Muscle layer of colon (tissue), 2 donors: ENCODE measurements at regions not wholly inside any gene's neighbourhood (a gene's known extent, or its start where the extent isn't known, plus 50 kb on each side); places are given as distances from the start of the nearest gene placed in this dataset.

ENCODE experiments used
- H3K27ac ChIP-seq: one replicate; pipeline ENCODE4 v1.7.0; 2013; ENCODE audit warnings: low read depth, mild to moderate bottlenecking, low read length, moderate library complexity
- H3K27me3 ChIP-seq, 2 donors: one replicate each; pipeline ENCODE4 v1.7.0; 2013; ENCODE audit warnings: low read length in 2 of 2, mild to moderate bottlenecking in 2 of 2; ENCODE audit not compliant: insufficient read depth in 2 of 2, control insufficient read depth in 1 of 2
- H3K36me3 ChIP-seq: one replicate; pipeline ENCODE4 v1.7.0; 2013; ENCODE audit warnings: mild to moderate bottlenecking, low read length; ENCODE audit not compliant: insufficient read depth
- H3K4me1 ChIP-seq: one replicate; pipeline ENCODE4 v1.7.0; 2013; ENCODE audit warnings: mild to moderate bottlenecking, low read length; ENCODE audit not compliant: insufficient read depth
- H3K4me3 ChIP-seq, 2 donors: one replicate each; pipeline ENCODE4 v1.7.0; 2013; ENCODE audit warnings: low read length in 2 of 2, low read depth in 1 of 2, mild to moderate bottlenecking in 1 of 2, moderate library complexity in 1 of 2
- H3K9ac ChIP-seq: one replicate; pipeline ENCODE4 v1.7.0; 2013; ENCODE audit warnings: low read length
- H3K9me3 ChIP-seq: one replicate; pipeline ENCODE4 v1.7.0; 2013; ENCODE audit warnings: mild to moderate bottlenecking, low read length
- donor health status: abdominal sarcoma.
- donor health status: Adenocarcinoma of cecum.

GRCh38 chr5:26828294-26828693 is 210.1 kb downstream of the CDH9 start:
- H3K4me3 ChIP-seq: no peak overlapping the region
- no peaks in the 10 kb centered on the region for H3K36me3 ChIP-seq

DNA sequence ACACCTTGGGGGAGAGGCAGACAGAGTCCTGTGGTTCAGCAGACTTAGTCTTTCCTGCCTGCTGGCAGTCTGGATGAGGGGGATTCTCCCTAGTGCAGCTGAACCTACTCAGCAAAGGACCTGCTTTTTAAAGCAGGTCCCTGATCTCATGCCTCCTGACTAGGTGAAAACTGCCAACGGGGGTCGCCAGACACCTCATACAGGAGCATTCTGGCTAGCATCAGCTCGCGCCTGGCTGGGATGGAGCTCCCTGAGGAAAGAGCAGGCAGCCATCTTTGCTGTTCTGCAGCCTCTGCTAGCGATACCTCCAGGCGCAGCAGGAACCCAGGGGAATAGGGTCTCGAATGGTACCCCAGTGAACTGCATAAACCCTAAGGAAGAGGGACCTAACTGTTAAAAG is 225.2 kb downstream of the CDH9 start:
- H3K36me3 ChIP-seq: no peaks in the 10 kb centered on the region
- H3K27ac ChIP-seq: no peak overlapping the region
- H3K9me3 ChIP-seq: no peaks in the 10 kb centered on the region
- no peaks in the 10 kb centered on the region for H3K4me1 ChIP-seq
- H3K27me3 ChIP-seq: no peaks in the 10 kb centered on the region
- no peak overlapping the region for H3K9ac ChIP-seq
- H3K4me3 ChIP-seq: no peak overlapping the region

More at GRCh38 chr5:26828294-26828693, 210.1 kb downstream of the CDH9 start:
- Histone ChIP-seq H3K9me3 (no peaks in the 10 kb centered on the region), H3K4me1 (no peaks in the 10 kb centered on the region), H3K9ac (no peak overlapping the region), H3K27ac (no peak overlapping the region), H3K27me3 (no peaks in the 10 kb centered on the region)

DNA sequence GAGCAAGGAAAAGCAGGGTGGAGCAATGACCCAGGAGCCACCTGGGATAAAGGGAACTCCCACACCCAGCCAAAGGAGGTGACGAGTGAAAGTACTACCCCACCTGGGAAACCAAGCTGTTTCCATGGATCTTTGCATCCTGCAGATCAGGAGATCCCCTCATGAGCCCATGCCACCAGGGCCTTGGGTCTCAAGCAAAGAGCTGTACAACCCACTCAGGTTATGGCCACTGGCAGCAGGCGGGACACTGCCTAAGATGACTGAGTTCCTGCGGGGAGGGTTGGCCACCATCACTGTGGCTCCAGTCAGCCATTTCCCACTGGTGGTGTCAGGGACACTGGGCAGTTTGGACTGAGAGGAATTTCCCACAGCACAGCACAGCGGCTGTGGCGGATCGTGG is 225.7 kb downstream of the CDH9 start:
- no peaks in the 10 kb centered on the region for H3K4me1 ChIP-seq
- no peak overlapping the region for H3K27ac ChIP-seq
- no peak overlapping the region for H3K4me3 ChIP-seq
- no peak overlapping the region for H3K9ac ChIP-seq
- H3K9me3 ChIP-seq: no peaks in the 10 kb centered on the region
- H3K36me3 ChIP-seq: no peaks in the 10 kb centered on the region
- H3K27me3 ChIP-seq: no peaks in the 10 kb centered on the region

DNA sequence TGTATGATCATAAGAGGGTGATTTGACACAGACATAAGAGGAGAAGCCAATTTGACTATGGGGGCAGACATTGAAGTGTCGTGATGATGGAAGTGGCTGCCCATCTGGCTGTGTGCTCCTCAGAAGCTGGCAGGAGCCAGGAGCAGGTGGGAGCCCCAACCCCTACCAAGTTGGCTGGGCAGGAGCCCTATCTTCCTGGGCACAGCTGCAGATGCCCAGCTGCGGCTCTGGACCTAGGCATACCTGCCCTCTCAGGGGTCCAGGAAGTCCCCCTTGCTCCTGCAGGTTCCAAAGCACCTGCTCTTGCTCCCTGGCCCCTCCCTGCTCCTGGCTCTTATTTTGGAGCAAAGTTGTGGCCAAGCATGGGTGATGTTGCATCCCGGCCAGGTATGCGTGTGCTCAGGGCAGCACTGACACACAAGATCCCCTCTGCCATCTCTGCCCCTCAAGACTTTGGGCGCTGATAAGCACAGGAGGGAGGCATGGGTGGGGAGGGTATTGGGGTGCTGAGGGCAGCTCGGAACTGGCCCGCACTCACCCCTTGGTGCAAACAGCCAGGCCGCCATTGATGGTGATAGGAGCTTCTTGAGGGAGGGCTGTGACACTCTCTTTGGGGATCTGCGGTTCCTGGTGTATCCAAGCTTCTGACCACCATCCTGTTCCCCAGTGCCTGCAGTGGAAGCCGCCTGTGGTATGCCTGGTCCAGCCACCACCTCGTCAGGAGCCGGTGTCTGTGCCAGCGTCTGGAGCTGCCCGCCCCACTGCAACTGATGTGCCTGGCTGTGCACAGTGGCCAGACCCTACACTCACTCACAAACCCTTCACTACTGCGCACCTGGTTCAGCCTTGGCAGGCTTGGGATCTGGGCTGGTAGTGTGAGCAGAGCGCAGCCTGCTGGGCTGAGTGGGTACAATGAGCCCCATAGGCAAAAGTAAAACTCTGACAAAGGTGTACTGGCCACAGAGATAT is 230.9 kb downstream of the CDH9 start:
- Histone ChIP-seq H3K27me3 (no peaks in the 10 kb centered on the region), H3K4me1 (no peaks in the 10 kb centered on the region), H3K9ac (no peak overlapping the region), H3K36me3 (no peaks in the 10 kb centered on the region), H3K27ac (no peak overlapping the region), H3K4me3 (no peak overlapping the region), H3K9me3 (no peaks in the 10 kb centered on the region)

- no peaks in the 10 kb centered on the region for H3K4me1 ChIP-seq
- H3K27ac ChIP-seq: no peak overlapping the region
- no peak overlapping the region for H3K4me3 ChIP-seq
- H3K36me3 ChIP-seq: no peaks in the 10 kb centered on the region
- H3K9me3 ChIP-seq: no peaks in the 10 kb centered on the region
- H3K9ac ChIP-seq: no peak overlapping the region
- no peaks in the 10 kb centered on the region for H3K27me3 ChIP-seq
These were observed 233.3 kb downstream of the CDH9 start for GRCh38 chr5:26805076-26805475.

DNA sequence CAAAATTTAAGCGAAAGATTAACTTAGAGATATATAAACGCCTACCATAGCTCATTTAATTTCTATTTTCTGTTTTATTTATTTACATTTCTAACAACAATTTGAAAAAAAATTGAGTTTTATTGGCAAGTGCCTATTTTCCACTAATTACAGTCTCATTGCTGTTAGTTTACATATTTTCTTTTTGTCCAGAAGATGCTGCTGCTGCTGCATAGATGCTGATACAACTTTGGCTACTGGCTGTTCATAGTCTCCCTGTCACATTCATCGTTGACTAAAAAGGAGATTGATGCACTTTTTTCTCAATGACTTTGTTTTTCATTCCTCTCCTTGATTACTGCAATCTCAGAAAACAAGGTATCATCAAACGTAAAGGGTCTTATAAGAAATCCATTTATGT is 235.4 kb downstream of the CDH9 start:
- no peak overlapping the region for H3K9ac ChIP-seq
- no peaks in the 10 kb centered on the region for H3K27me3 ChIP-seq
- H3K36me3 ChIP-seq: no peaks in the 10 kb centered on the region
- no peak overlapping the region for H3K4me3 ChIP-seq
- no peaks in the 10 kb centered on the region for H3K4me1 ChIP-seq
- no peak overlapping the region for H3K27ac ChIP-seq
- H3K9me3 ChIP-seq: no peaks in the 10 kb centered on the region

DNA sequence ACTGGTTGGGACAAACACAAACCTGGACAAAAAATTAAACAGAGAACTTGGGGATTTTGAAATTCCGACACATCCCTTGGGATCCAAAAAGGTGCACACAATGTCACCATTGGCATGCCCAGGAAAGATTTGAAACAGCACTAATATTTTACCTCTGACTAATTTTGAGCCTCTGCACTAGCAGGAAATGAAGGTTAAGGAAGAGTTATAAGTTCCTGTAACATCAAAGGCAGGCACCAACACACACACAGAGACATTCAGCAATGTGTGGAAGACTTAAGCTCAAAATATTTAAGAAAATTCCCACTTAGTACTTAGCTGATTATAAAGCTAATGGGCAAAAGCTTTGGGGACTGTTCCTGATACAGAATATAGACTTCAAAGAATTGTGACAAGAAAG is 247.0 kb downstream of the CDH9 start:
- H3K9me3 ChIP-seq: no peaks in the 10 kb centered on the region
- no peaks in the 10 kb centered on the region for H3K27me3 ChIP-seq

DNA sequence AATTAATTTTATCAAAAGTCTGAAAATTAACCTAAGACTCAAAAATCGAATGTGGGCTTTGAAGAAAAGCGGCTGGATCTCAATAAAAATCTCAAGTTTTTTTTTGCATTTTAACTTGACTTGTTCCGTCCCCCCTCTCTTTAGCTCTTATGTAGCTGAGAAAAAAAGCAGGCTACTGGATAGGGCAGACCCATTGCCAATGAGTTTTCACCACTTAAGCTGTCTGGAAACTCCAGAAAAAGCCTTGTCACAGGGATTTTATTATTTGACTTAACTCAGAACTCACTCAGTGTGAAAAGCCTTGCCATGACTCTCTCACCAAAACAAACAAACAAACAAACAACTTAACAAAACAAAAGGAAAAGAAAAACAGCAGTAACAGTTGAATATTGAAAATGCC is 247.4 kb downstream of the CDH9 start:
- Histone ChIP-seq H3K9ac (no peak overlapping the region), H3K9me3 (no peaks in the 10 kb centered on the region), H3K4me3 (no peak overlapping the region), H3K27ac (no peak overlapping the region), H3K4me1 (no peaks in the 10 kb centered on the region), H3K36me3 (no peaks in the 10 kb centered on the region), H3K27me3 (no peaks in the 10 kb centered on the region)

More for the DNA sequence above, 247.0 kb downstream of the CDH9 start:
- H3K4me1 ChIP-seq: no peaks in the 10 kb centered on the region
- no peak overlapping the region for H3K9ac ChIP-seq
- H3K4me3 ChIP-seq: no peak overlapping the region
- no peaks in the 10 kb centered on the region for H3K36me3 ChIP-seq
- H3K27ac ChIP-seq: no peak overlapping the region

DNA sequence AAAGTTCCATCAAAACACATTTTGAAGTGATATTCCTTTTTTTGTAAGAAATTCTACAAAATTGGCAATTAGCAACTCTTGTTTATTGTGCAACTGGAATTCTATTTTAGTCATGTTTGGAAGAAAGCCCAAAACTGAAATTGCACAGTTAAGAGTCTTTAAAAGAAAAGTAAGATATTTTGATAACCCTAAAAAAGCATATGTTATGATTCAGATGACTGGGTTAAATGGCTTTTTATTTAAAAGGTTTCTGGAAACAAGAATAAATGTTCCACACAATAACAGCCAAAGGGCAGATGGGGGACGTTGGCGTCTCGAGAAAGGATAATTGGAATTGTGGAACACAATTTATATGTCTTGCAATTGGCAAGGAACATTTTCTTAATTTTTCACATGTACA is 275.2 kb downstream of the CDH9 start:
- Histone ChIP-seq H3K4me1 (no peaks in the 10 kb centered on the region), H3K36me3 (no peaks in the 10 kb centered on the region), H3K4me3 (no peak overlapping the region), H3K9ac (no peak overlapping the region), H3K9me3 (no peaks in the 10 kb centered on the region), H3K27me3 (no peaks in the 10 kb centered on the region), H3K27ac (no peak overlapping the region)

- no peaks in the 10 kb centered on the region for H3K4me1 ChIP-seq
- H3K27me3 ChIP-seq: no peaks in the 10 kb centered on the region
- no peaks in the 10 kb centered on the region for H3K9me3 ChIP-seq
- no peak overlapping the region for H3K27ac ChIP-seq
- no peaks in the 10 kb centered on the region for H3K36me3 ChIP-seq
- H3K9ac ChIP-seq: no peak overlapping the region
- H3K4me3 ChIP-seq: no peak overlapping the region
These were observed 276.9 kb downstream of the CDH9 start for GRCh38 chr5:26761446-26761845.

DNA sequence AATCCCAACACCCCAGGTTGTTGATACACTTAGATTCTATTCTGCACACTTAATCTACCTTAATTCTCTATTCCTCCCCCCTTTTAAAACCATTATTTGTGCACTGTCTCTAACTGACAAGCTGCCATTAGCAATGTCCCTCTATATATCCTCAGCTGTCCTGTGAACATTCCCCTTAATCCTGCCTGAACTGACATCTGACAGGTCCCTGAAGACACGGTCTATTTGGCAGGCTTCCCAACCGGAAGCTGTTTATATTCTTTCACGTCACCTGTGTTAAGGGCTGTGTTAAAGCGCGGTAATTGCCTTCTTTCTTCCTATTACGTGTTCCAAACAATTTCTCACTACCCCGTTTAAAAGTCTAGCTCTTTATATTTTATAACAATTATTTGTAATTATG is 277.3 kb downstream of the CDH9 start:
- Histone ChIP-seq H3K27me3 (no peaks in the 10 kb centered on the region), H3K36me3 (no peaks in the 10 kb centered on the region), H3K27ac (no peak overlapping the region), H3K4me3 (no peak overlapping the region), H3K4me1 (no peaks in the 10 kb centered on the region), H3K9ac (no peak overlapping the region), H3K9me3 (no peaks in the 10 kb centered on the region)

- no peaks in the 10 kb centered on the region for H3K9me3 ChIP-seq
- no peaks in the 10 kb centered on the region for H3K4me1 ChIP-seq
- no peaks in the 10 kb centered on the region for H3K36me3 ChIP-seq
- no peak overlapping the region for H3K9ac ChIP-seq
- H3K27me3 ChIP-seq: no peaks in the 10 kb centered on the region
- H3K4me3 ChIP-seq: no peak overlapping the region
- H3K27ac ChIP-seq: no peak overlapping the region
These were observed 280.4 kb downstream of the CDH9 start for GRCh38 chr5:26757941-26758340.
